Retina (tissue), 1 donor: ENCODE measurements at regions not wholly inside any gene's neighbourhood (a gene's known extent, or its start where the extent isn't known, plus 50 kb on each side); places are given as distances from the start of the nearest gene placed in this dataset.

Experiments used
- DNase-seq: peaks from one replicate; pipeline ENCODE4 v3.0.0-alpha.2; 2016

DNA sequence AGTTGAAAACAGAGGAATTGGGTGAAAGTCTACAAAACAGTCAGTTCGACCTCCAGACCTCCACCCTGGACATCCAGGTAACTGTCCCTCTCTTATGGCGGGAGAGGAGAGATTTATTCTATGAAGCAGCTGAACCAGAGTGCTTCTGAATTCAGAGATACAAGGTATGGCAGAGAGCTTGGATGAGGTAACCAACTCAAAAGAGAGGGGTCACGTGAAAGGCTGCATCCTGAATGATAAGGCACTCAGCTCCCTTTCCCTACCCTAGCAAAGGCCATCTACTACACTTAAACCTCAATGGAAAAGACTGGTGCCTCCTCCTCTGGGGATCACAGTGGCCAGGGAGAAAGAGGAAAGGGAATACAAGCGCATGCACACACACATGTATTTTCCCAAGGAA, 88.4 kb upstream of the KCNA3 start:
- no peak for DNase-seq

DNA sequence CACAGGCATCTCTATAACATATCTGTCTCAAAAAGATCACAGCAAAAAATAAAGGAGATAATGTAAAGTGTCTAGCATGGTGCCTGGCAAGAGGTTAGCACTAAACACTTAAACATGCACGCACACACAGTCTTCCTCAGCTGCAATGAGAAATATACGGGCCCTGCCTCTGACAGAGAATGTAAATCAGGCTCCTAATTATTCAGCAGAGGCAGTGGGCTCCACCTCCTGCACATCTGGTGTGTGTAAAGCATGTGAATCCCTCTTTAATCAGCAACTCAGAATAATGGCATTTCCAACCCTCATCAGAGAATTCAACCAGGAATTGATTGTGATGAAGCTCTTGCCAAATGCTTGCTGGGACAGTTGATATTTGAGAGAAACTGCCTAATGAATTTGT, 85.6 kb upstream of the KCNA3 start:
- DNase-seq, result no peak

DNA sequence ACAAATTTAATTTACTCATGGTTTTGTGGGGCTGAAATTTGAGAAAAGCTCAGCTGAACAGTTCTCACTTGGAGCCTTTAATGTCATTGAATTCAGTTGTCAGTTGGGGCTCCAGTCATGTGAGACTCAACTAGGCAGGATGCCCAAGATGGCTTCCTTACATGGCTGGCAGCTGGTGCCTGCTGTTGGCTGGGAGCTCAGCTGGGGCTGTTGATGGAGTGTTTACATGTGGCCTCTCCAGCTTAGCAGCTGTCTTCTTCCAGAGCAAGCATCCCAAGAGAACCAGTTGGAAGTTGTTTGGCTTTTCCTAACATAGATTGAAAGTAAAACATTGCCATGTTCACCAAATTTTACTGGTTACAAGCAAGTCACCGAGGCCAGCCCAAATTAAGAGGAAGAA, 81.8 kb upstream of the KCNA3 start:
- no peak for DNase-seq

DNA sequence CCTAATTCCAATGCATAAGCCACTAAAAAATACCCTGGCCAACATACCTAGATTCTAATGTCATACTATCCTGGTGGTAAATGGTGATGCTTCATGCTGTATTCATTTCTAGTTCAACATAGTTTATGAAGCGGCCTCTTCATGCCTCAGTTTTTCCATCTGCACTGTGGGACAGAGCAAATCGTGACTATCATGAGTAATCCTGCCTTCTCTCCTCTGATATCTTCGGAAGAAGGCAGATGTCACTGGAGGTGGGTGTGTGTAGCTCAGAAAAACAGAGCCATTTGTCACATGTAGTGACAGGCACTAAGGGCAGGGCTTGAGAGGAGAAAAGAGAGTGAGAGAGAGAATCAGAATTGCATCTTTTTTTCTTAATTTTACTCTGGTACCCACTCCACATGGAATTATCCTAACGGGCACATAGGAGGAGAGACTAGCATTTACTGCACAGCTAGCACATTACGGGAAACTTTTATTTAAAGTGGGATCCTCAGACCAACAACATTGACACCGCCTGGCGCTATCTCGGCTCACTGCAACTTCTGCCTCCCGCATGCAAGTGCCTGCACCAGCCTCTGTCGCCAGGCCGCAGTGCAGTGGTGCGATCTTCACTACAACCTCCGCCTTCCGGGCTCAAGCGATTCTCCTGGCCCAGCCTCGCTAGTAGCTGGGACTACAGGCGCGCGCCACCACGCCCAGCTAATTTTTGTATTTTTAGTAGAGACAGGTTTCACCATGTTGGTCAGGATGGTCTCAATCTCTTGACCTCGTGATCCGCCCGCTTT, 78.4 kb upstream of the KCNA3 start:
- DNase-seq, result no peak

DNA sequence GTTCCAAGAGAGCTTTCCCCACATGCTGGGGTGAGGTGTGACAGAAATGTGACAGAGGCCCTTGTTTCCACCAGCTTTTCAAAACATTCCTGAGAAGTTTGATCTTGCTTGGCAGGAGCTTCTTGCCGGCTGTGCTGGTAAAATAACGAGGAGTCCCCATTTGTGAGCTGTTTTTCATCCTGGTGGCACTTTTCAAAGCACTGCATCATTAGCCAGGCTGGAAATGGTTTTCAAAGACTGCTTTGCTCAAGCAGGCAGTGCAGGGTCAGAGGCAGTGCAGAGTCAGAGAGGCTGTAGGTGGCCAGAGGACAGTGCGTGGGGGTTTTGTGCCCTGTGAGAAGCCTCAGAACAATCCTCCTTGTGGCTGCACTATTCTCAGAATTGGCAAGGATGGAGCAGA, 75.8 kb upstream of the KCNA3 start:
- DNase-seq, result no peak

DNA sequence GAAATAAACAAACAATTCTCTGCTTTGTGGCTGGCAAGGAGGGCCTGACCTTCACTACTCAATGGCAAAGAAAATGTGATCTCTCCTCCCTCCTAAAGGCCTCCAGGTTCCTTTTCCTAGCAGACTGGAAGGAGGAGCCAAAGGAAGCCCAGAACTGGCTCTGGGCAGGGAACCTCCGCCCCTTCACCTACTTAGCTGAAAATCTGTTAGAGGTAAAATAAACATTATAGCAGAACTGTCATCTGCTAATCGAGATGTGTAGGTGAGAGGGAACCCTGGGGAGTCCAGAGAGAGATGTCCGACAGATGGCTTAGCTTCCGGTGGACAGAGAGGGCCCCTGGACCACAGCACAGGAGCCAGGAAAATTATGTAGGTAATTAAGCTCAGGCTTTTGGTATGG, 75.2 kb upstream of the KCNA3 start:
- no peak for DNase-seq

DNA sequence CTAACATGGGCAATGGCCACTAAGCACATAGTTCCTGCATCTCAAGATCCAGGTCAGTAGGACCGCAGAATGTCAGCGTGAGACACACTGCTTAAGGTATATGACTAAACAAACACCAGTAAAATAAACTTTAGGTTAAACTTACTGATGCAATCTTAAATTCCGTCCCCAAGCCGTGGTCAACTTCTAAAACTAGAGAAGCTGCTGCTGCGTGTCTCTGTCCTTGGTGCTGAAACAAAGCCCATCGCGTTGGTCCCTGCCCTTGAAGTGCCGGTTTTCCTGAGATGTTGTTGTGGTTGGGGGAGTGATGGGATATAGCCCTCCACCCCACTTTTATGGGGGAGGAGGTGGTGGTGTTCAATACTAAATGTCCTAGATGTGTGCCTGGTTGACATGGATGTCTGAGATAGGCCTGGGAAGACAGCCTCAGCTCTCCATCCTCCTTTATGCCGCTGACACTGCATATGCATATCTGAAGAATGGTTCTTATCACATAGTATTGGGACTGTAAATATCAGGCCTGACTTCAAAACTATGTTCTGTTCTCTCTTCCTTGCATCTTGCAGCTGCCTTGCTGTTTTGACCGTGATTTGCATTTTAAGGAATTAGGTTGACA, 72.0 kb upstream of the KCNA3 start:
- peak; percentile 54 for DNase-seq

DNA sequence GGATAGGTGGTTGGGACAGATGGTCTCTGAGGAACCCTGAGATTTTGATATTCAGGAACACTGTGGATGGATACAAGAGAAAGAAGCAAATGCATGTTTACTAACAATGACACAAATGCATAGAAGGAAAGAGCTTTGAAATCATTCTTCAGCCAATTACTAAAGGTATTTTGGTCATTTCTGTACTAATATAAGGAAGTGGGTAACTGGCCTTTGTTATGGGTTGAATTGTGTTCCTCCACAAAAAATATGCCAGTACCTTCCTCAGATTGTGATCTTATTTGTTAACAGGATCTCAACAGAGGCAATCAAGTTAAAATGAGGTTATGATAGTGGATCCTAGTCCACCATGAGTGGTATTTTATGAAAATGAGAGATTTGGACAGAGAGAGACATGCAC, 68.7 kb upstream of the KCNA3 start:
- no peak for DNase-seq

DNA sequence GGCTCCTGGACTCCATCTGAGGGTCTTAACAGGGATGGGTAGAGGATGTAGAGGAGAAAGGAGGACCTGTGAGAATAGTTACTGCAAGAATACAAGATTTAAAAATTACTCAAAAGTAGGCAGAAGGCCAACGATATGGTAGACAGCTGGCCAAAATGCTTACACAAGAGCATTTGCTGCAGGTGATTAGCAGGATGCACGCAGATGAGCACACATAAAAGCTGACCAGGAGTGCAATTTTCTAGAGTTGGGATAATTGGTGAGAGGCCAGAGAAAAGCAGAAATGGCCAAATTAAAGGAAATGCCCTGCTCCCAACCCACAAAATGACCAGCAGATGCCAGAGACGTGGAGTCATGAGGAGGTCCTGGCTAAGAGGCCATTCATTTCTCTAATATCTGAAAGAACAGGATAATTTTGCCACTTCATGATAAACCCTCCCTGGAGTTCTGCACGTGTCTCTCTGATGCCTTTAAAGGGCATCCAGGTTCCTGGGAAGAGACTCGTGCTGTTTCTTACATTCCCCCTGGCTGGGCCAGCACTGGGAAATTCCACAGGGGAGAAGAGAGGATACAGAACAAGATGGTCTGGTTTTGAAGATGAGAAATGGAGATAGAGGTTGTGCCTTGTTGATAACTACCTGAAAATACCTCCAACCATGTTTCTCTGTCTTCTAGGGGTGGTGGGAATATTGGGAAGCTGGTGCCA, 62.3 kb upstream of the KCNA3 start:
- no peak for DNase-seq

DNA sequence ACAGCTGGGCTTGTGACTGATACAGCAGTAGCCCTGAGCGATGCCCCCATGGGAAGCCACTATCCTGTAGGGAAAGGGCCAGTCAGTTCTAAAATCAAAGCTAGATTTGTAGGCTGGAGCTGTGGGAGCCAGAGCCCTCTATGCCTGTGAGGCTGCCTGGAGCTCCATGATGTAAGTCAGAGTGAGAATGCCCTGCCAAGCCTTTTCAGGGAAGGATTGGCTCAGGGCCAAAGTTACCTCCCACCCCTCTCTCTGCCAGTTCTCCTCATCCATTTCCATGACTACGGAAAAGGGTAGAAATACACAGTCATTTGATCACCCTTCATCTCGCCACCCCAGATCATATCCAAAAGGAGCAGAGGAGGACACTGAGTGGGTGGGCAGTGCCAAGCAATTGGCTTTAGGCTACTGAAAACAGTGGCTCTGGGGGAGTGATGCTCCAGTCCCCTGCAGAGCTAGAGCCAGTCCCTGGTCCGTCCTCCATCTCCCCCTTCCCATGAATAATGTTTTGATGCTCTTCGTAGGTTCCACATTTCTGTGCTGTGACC, 59.5 kb upstream of the KCNA3 start:
- DNase-seq, result no peak

DNA sequence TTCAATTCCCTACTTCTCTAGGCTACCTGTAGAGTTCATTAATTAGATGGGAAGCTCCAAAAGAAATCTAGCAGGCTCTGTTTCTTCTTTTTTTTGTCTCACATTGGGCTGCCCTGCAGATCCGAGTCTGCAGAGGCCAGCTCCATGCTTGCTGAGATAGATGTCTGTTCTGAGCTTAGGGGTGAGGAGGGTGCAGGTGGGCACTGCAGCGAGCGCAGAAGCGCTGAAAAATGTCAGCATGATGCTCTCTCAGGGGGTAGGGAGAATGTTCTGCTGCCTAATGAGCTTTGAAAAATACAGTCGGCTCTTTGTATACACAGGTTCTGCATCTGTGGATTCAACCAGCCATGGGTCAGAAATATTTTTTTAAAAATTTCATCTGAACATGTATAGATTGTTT, 56.8 kb upstream of the KCNA3 start:
- DNase-seq, result no peak

DNA sequence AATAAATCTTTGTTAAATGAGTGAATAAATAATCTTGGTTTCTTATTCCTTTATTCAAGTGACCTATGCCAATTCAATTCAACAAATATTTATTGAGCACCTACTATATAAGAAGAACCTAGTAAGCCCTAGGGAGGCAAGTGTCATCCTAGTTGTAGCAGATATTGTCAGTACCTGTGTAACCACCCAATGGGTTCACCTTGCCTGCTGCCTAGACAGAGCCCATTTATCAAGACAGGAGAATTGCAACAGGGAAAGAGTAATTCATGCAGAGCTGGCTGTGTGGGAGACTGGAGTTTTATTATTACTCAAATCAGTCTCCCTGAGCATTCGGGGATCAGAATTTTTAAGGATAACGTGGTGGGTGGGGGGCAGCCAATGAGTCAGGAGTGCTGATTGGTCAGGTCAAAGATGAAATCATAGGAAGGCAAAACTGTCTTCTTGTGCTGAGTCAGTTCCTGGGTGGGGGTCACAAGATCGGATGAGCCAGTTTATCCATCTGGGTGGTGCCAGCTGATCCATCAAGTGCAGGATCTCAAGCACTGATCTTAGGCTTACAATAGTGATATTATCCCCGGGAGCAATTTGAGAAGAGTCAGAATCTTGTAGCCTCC, 53.8 kb upstream of the KCNA3 start:
- no peak for DNase-seq

DNA sequence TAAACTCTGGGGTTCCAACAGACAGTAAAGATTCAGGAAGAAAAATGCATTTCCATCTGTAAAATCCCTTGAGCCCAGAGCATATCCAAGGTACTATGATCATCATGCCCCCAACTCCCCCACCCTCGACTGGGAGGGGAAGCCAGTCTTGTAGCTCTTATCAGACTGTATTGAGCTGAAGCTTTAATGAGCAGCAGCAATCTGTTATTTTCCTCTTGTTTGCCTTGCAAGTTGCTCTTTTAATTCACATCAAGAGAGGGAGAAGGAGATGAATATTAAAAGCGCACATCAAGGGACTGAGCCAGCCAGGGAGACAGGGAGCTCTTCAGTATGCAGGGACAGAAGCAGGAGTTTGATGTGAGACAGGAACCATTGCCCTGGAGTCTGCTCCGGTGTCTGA, 52.5 kb upstream of the KCNA3 start:
- DNase-seq, result no peak

DNA sequence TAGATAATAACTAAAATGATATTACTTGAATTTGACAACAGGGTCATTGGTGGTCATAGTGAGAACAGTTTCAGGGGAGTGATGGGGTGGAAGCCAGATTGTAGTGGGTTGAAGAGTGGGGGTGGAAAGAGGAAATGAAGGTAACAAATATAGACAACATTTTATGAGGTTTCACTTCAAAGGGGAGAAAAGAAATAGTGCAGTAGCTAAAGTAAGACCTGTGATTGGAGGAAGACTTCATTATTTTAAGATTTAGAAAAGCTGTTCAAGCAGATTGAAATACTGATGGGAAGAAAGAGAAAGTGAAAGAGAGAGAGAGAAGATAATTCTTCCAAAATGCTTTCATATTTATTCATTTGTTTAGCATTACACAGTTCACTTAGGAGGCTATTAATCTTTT, 52.0 kb upstream of the KCNA3 start:
- no peak for DNase-seq
